ENCODE measurements at regions not wholly inside any gene's neighbourhood (a gene's known extent, or its start where the extent isn't known, plus 50 kb on each side); places are given as distances from the start of the nearest gene placed in this dataset.

GRCh38 chr13:50357136-50357535 is 341.9 kb downstream of the KCNRG start:
- H3K27ac ChIP-seq (ENCODE audit: low read depth in 1 of 3, low read length in 2 of 3), result no peak overlapping the region
- DNase-seq (no peak), FAIRE-seq (no peak)

GRCh38 chr13:50357586-50358118 is 342.4 kb downstream of the KCNRG start:
- H3K4me3 ChIP-seq (ENCODE audit: low read depth in 1 of 3, low read length in 3 of 3), result no peak overlapping the region
- no peaks in the 10 kb centered on the region for H3K9me3 ChIP-seq (ENCODE audit: control insufficient read depth in 2 of 2, insufficient read depth in 1 of 2, low read depth in 1 of 2, low read length in 1 of 2)
- DNase-seq, result peak; percentile 13 to 21
- FAIRE-seq, result no peak
- WGBS, 3 donors, result 40 to 55% (median 50%) methylated on average over 9 of the region's 9 CpGs
- H3K36me3 ChIP-seq (ENCODE audit: control insufficient read depth in 3 of 3, insufficient read depth in 2 of 3, low read depth in 1 of 3, low read length in 3 of 3), result no peaks in the 10 kb centered on the region
- H3K27ac ChIP-seq (ENCODE audit: low read depth in 1 of 3, low read length in 2 of 3), result peak overlapping the region in 2 of 3 donors; percentile 12 to 27
- no peaks in the 10 kb centered on the region for H3K27me3 ChIP-seq (ENCODE audit: control insufficient read depth in 3 of 3, insufficient read depth in 3 of 3, low read length in 3 of 3)
- H3K4me1 ChIP-seq (ENCODE audit: control insufficient read depth in 3 of 3, insufficient read depth in 2 of 3, low read depth in 1 of 3, low read length in 2 of 3), result no peaks in the 10 kb centered on the region

More at GRCh38 chr13:50357136-50357535, 341.9 kb downstream of the KCNRG start:
- H3K36me3 ChIP-seq (ENCODE audit: control insufficient read depth in 3 of 3, insufficient read depth in 2 of 3, low read depth in 1 of 3, low read length in 3 of 3), result no peaks in the 10 kb centered on the region
- no peaks in the 10 kb centered on the region for H3K4me1 ChIP-seq (ENCODE audit: control insufficient read depth in 3 of 3, insufficient read depth in 2 of 3, low read depth in 1 of 3, low read length in 2 of 3)
- no peak overlapping the region for H3K4me3 ChIP-seq (ENCODE audit: low read depth in 1 of 3, low read length in 3 of 3)
- no peaks in the 10 kb centered on the region for H3K27me3 ChIP-seq (ENCODE audit: control insufficient read depth in 3 of 3, insufficient read depth in 3 of 3, low read length in 3 of 3)
- no peaks in the 10 kb centered on the region for H3K9me3 ChIP-seq (ENCODE audit: control insufficient read depth in 2 of 2, insufficient read depth in 1 of 2, low read depth in 1 of 2, low read length in 1 of 2)

- FAIRE-seq, result no peak
- WGBS, 3 donors, result 41 to 81% (median 54%) methylated on average over 1 of the region's 1 CpG
Observed at GRCh38 chr13:50358231-50359040, 343.2 kb downstream of the KCNRG start.

GRCh38 chr13:50359041-50359367 is 343.8 kb downstream of the KCNRG start:
- no peak for DNase-seq
- no peak for FAIRE-seq
- H3K36me3 ChIP-seq (ENCODE audit: control insufficient read depth in 3 of 3, insufficient read depth in 2 of 3, low read depth in 1 of 3, low read length in 3 of 3), result no peaks in the 10 kb centered on the region
- no peak overlapping the region for H3K4me3 ChIP-seq (ENCODE audit: low read depth in 1 of 3, low read length in 3 of 3)
- H3K27me3 ChIP-seq (ENCODE audit: control insufficient read depth in 3 of 3, insufficient read depth in 3 of 3, low read length in 3 of 3), result no peaks in the 10 kb centered on the region
- H3K9me3 ChIP-seq (ENCODE audit: control insufficient read depth in 2 of 2, insufficient read depth in 1 of 2, low read depth in 1 of 2, low read length in 1 of 2), result no peaks in the 10 kb centered on the region
- H3K27ac ChIP-seq (ENCODE audit: low read depth in 1 of 3, low read length in 2 of 3), result no peak overlapping the region
- H3K4me1 ChIP-seq (ENCODE audit: control insufficient read depth in 3 of 3, insufficient read depth in 2 of 3, low read depth in 1 of 3, low read length in 2 of 3), result no peaks in the 10 kb centered on the region
- 80 to 94% (median 91%) methylated on average over 3 of the region's 3 CpGs for WGBS, 3 donors

More at GRCh38 chr13:50358231-50359040, 343.2 kb downstream of the KCNRG start:
- Histone ChIP-seq H3K36me3 (ENCODE audit: control insufficient read depth in 3 of 3, insufficient read depth in 2 of 3, low read depth in 1 of 3, low read length in 3 of 3) (no peaks in the 10 kb centered on the region), H3K27ac (ENCODE audit: low read depth in 1 of 3, low read length in 2 of 3) (peak overlapping the region in 2 of 3 donors; percentile 7 to 27), H3K27me3 (ENCODE audit: control insufficient read depth in 3 of 3, insufficient read depth in 3 of 3, low read length in 3 of 3) (no peaks in the 10 kb centered on the region), H3K9me3 (ENCODE audit: control insufficient read depth in 2 of 2, insufficient read depth in 1 of 2, low read depth in 1 of 2, low read length in 1 of 2) (no peaks in the 10 kb centered on the region), H3K4me3 (ENCODE audit: low read depth in 1 of 3, low read length in 3 of 3) (no peak overlapping the region), H3K4me1 (ENCODE audit: control insufficient read depth in 3 of 3, insufficient read depth in 2 of 3, low read depth in 1 of 3, low read length in 2 of 3) (no peaks in the 10 kb centered on the region)
- DNase-seq, result peak in 1 of 2 donors; percentile 20

- FAIRE-seq, result no peak
- Histone ChIP-seq H3K4me1 (ENCODE audit: control insufficient read depth in 3 of 3, insufficient read depth in 2 of 3, low read depth in 1 of 3, low read length in 2 of 3) (no peaks in the 10 kb centered on the region), H3K27ac (ENCODE audit: low read depth in 1 of 3, low read length in 2 of 3) (no peak overlapping the region), H3K36me3 (ENCODE audit: control insufficient read depth in 3 of 3, insufficient read depth in 2 of 3, low read depth in 1 of 3, low read length in 3 of 3) (no peaks in the 10 kb centered on the region), H3K9me3 (ENCODE audit: control insufficient read depth in 2 of 2, insufficient read depth in 1 of 2, low read depth in 1 of 2, low read length in 1 of 2) (no peaks in the 10 kb centered on the region), H3K4me3 (ENCODE audit: low read depth in 1 of 3, low read length in 3 of 3) (no peak overlapping the region), H3K27me3 (ENCODE audit: control insufficient read depth in 3 of 3, insufficient read depth in 3 of 3, low read length in 3 of 3) (no peaks in the 10 kb centered on the region)
- WGBS, 3 donors, result 85 to 89% (median 86%) methylated on average over 8 of the region's 8 CpGs
- no peak for DNase-seq
Observed at GRCh38 chr13:50359779-50360178, 344.5 kb downstream of the KCNRG start.

- 96 to 100% (median 99%) methylated on average over 2 of the region's 2 CpGs for WGBS, 3 donors
- no peak for DNase-seq
Observed at GRCh38 chr13:50360637-50361036, 345.4 kb downstream of the KCNRG start.

GRCh38 chr13:50361282-50361681 is 346.0 kb downstream of the KCNRG start:
- FAIRE-seq (no peak), DNase-seq (no peak)
- no peaks in the 10 kb centered on the region for H3K36me3 ChIP-seq (ENCODE audit: control insufficient read depth in 3 of 3, insufficient read depth in 2 of 3, low read depth in 1 of 3, low read length in 3 of 3)
- no peak overlapping the region for H3K27ac ChIP-seq (ENCODE audit: low read depth in 1 of 3, low read length in 2 of 3)
- H3K27me3 ChIP-seq (ENCODE audit: control insufficient read depth in 3 of 3, insufficient read depth in 3 of 3, low read length in 3 of 3), result no peaks in the 10 kb centered on the region
- H3K4me3 ChIP-seq (ENCODE audit: low read depth in 1 of 3, low read length in 3 of 3), result no peak overlapping the region
- H3K4me1 ChIP-seq (ENCODE audit: control insufficient read depth in 3 of 3, insufficient read depth in 2 of 3, low read depth in 1 of 3, low read length in 2 of 3), result no peaks in the 10 kb centered on the region
- H3K9me3 ChIP-seq (ENCODE audit: control insufficient read depth in 2 of 2, insufficient read depth in 1 of 2, low read depth in 1 of 2, low read length in 1 of 2), result no peaks in the 10 kb centered on the region
- WGBS, 3 donors, result 17 to 29% (median 19%) methylated on average over 3 of the region's 3 CpGs

More at GRCh38 chr13:50360637-50361036, 345.4 kb downstream of the KCNRG start:
- H3K9me3 ChIP-seq (ENCODE audit: control insufficient read depth in 2 of 2, insufficient read depth in 1 of 2, low read depth in 1 of 2, low read length in 1 of 2), result no peaks in the 10 kb centered on the region
- H3K4me1 ChIP-seq (ENCODE audit: control insufficient read depth in 3 of 3, insufficient read depth in 2 of 3, low read depth in 1 of 3, low read length in 2 of 3), result no peaks in the 10 kb centered on the region
- no peak overlapping the region for H3K27ac ChIP-seq (ENCODE audit: low read depth in 1 of 3, low read length in 2 of 3)
- no peak overlapping the region for H3K4me3 ChIP-seq (ENCODE audit: low read depth in 1 of 3, low read length in 3 of 3)
- no peak for FAIRE-seq
- H3K36me3 ChIP-seq (ENCODE audit: control insufficient read depth in 3 of 3, insufficient read depth in 2 of 3, low read depth in 1 of 3, low read length in 3 of 3), result no peaks in the 10 kb centered on the region
- no peaks in the 10 kb centered on the region for H3K27me3 ChIP-seq (ENCODE audit: control insufficient read depth in 3 of 3, insufficient read depth in 3 of 3, low read length in 3 of 3)

GRCh38 chr13:50365408-50366391 is 350.5 kb downstream of the KCNRG start:
- Histone ChIP-seq H3K27ac (ENCODE audit: low read depth in 1 of 3, low read length in 2 of 3) (peak overlapping the region in 2 of 3 donors; percentile 63 to 65), H3K4me3 (ENCODE audit: low read depth in 1 of 3, low read length in 3 of 3) (no peak overlapping the region), H3K9me3 (ENCODE audit: control insufficient read depth in 2 of 2, insufficient read depth in 1 of 2, low read depth in 1 of 2, low read length in 1 of 2) (no peaks in the 10 kb centered on the region), H3K27me3 (ENCODE audit: control insufficient read depth in 3 of 3, insufficient read depth in 3 of 3, low read length in 3 of 3) (no peaks in the 10 kb centered on the region), H3K4me1 (ENCODE audit: control insufficient read depth in 3 of 3, insufficient read depth in 2 of 3, low read depth in 1 of 3, low read length in 2 of 3) (peaks cover 0 to 5% (median 4%) of the 10 kb centered on the region in 3 donors), H3K36me3 (ENCODE audit: control insufficient read depth in 3 of 3, insufficient read depth in 2 of 3, low read depth in 1 of 3, low read length in 3 of 3) (no peaks in the 10 kb centered on the region)
- FAIRE-seq, result no peak
- 29 to 50% (median 33%) methylated on average over 10 of the region's 10 CpGs for WGBS, 3 donors
- peak; percentile 26 to 59 for DNase-seq
